ENCODE measurements at regions not wholly inside any gene's neighbourhood (a gene's known extent, or its start where the extent isn't known, plus 50 kb on each side); places are given as distances from the start of the nearest gene placed in this dataset.

DNA sequence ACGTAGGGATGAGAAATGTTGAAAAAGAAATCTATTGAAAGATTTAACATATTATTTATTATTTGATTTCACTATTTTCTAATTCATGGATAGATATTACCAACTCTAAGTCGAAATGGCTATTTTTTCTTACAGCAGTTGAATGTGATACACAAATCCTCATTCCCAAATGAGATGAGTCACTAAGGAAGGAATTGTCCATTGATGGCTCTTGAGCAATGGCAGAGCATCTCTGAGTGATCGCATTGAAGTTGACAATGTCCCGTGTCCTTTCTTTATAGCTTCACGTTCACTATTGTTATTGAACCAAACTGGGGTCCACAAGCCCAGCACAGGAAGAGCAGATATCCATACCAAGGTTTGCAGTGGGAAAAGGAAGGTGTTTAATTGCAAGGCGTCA, 648.3 kb upstream of the SPRY2 start:
- Histone ChIP-seq H3K4me3 (replicated peaks; ENCODE audit: insufficient read depth, low read length) (no peak overlapping the region), H3K27ac (replicated peaks) (no peak overlapping the region), H3K27me3 (ENCODE audit: insufficient read depth, poor library complexity, severe bottlenecking) (no peaks in the 10 kb centered on the region)
- no peak for TF ChIP-seq SPI1 (IDR thresholded peaks at IDR 0.05; ENCODE audit: borderline replicate concordance, low read depth)
- TF ChIP-seq POLR2AphosphoS5 (IDR thresholded peaks at IDR 0.05; ENCODE audit: low read depth) = no peak
- TF ChIP-seq, protein P1, sequence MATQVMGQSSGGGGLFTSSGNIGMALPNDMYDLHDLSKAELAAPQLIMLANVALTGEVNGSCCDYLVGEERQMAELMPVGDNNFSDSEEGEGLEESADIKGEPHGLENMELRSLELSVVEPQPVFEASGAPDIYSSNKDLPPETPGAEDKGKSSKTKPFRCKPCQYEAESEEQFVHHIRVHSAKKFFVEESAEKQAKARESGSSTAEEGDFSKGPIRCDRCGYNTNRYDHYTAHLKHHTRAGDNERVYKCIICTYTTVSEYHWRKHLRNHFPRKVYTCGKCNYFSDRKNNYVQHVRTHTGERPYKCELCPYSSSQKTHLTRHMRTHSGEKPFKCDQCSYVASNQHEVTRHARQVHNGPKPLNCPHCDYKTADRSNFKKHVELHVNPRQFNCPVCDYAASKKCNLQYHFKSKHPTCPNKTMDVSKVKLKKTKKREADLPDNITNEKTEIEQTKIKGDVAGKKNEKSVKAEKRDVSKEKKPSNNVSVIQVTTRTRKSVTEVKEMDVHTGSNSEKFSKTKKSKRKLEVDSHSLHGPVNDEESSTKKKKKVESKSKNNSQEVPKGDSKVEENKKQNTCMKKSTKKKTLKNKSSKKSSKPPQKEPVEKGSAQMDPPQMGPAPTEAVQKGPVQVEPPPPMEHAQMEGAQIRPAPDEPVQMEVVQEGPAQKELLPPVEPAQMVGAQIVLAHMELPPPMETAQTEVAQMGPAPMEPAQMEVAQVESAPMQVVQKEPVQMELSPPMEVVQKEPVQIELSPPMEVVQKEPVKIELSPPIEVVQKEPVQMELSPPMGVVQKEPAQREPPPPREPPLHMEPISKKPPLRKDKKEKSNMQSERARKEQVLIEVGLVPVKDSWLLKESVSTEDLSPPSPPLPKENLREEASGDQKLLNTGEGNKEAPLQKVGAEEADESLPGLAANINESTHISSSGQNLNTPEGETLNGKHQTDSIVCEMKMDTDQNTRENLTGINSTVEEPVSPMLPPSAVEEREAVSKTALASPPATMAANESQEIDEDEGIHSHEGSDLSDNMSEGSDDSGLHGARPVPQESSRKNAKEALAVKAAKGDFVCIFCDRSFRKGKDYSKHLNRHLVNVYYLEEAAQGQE (IDR thresholded peaks at IDR 0.05; ENCODE audit: insufficient replicate concordance, low read depth) = no peak
- TF ChIP-seq, protein P2, sequence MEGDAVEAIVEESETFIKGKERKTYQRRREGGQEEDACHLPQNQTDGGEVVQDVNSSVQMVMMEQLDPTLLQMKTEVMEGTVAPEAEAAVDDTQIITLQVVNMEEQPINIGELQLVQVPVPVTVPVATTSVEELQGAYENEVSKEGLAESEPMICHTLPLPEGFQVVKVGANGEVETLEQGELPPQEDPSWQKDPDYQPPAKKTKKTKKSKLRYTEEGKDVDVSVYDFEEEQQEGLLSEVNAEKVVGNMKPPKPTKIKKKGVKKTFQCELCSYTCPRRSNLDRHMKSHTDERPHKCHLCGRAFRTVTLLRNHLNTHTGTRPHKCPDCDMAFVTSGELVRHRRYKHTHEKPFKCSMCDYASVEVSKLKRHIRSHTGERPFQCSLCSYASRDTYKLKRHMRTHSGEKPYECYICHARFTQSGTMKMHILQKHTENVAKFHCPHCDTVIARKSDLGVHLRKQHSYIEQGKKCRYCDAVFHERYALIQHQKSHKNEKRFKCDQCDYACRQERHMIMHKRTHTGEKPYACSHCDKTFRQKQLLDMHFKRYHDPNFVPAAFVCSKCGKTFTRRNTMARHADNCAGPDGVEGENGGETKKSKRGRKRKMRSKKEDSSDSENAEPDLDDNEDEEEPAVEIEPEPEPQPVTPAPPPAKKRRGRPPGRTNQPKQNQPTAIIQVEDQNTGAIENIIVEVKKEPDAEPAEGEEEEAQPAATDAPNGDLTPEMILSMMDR (IDR thresholded peaks at IDR 0.05; ENCODE audit: insufficient read depth, low read length) = no peak
- no peak for TF ChIP-seq GABPA (IDR thresholded peaks at IDR 0.05; ENCODE audit: low read depth)
- no peak for DNase-seq (ENCODE audit: low read depth in 1 of 2, low spot score in 1 of 2)

DNA sequence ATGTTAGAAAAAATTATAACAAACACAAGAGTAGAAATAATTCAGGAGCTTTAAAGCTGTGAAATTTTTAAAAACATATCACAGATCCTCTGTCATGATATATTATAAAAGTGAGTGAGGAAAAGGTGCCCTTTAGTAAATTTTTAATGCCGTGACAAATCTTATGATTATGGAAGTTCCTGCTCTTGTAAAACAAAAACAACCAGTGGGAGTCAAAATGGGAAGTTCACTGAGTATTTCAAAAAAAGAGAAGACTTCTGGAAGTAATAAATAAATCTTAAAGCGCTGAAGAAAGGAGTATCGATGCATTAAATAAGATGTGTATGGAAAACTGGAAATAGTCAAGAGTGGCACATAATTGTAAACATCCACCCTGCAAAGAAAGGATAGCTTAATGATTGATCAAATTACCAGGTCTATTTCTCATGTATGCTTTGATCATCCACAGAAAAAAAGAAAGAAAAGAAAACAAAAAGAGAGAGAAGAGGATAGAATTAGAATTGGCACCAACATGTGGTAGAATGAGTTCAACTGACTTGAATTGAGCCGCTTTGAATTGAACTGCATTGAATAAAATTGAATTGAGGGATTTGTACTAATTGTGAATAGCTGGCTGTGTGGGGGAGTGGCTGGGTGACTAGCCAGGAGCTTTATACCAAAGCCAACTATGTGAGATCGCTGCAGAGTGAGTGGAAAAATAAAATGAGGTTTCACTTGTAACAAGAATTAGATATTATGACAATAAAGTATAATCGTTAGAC, 647.6 kb upstream of the SPRY2 start:
- H3K27me3 ChIP-seq (ENCODE audit: insufficient read depth, poor library complexity, severe bottlenecking) = no peaks in the 10 kb centered on the region
- DNase-seq (ENCODE audit: low read depth in 1 of 2, low spot score in 1 of 2) = no peak
- no peak overlapping the region for H3K27ac ChIP-seq (replicated peaks)
- TF ChIP-seq POLR2AphosphoS5 (IDR thresholded peaks at IDR 0.05; ENCODE audit: low read depth) = no peak
- TF ChIP-seq GABPA (IDR thresholded peaks at IDR 0.05; ENCODE audit: low read depth) = no peak
- TF ChIP-seq, protein P2 (IDR thresholded peaks at IDR 0.05; ENCODE audit: insufficient read depth, low read length) = no peak
- H3K4me3 ChIP-seq (replicated peaks; ENCODE audit: insufficient read depth, low read length) = no peak overlapping the region

DNA sequence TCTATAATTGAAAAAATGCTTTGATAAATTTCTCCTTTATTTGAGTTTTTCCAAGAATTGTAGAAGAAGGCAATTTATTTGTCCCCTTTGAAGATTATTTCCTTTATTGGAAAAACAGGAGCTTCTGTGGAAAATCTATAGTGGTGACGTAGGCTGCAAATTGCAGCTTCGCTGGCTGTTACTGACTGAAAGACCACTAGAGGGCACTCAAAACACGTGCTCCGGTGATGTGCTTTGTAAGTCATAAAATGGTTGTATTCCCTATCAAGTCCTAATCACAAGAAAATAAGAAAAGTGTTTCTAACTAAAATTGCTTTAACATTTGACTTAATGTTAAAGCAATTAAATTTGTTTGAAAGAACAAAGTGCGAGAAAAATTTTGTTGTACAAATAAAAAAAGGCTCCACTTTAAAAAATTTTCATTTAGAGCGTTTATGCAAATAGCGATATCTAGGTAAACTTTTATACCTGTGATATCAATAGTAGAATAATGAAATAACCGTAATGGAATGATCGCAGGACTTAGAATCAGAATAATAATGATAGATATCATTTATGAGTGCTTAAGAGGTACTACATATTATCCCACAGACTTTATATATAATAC, 638.2 kb upstream of the SPRY2 start:
- H3K4me3 ChIP-seq (replicated peaks; ENCODE audit: insufficient read depth, low read length) = no peak overlapping the region

DNA sequence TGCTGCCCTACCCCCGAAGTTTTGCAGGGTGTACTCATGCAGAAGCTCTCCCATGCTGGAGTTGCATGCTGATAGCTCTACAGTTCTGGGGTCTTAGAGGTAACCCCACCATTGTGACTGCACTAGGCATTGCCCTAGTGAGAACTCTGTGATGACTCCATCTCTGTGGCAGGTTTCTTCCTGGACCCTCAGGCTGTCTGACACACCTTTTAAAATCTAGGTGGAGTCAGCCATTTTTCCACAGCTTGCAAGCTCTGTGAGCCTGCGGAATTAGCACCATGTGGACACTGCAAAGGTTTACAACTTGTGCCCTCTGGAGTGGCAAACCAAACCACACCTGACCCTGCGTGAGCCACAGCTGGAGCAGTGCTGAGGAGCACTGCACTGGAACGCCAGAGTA, 636.2 kb upstream of the SPRY2 start:
- Histone ChIP-seq H3K4me3 (replicated peaks; ENCODE audit: insufficient read depth, low read length) (no peak overlapping the region), H3K27ac (replicated peaks) (no peak overlapping the region), H3K27me3 (ENCODE audit: insufficient read depth, poor library complexity, severe bottlenecking) (no peaks in the 10 kb centered on the region)
- TF ChIP-seq, protein P1 (IDR thresholded peaks at IDR 0.05; ENCODE audit: insufficient replicate concordance, low read depth) = no peak
- TF ChIP-seq POLR2AphosphoS5 (IDR thresholded peaks at IDR 0.05; ENCODE audit: low read depth) = no peak
- TF ChIP-seq, protein P2 (IDR thresholded peaks at IDR 0.05; ENCODE audit: insufficient read depth, low read length) = no peak
- no peak for TF ChIP-seq SPI1 (IDR thresholded peaks at IDR 0.05; ENCODE audit: borderline replicate concordance, low read depth)
- no peak for TF ChIP-seq GABPA (IDR thresholded peaks at IDR 0.05; ENCODE audit: low read depth)
- DNase-seq (ENCODE audit: low read depth in 1 of 2, low spot score in 1 of 2) = no peak

More for the DNA sequence above, 638.2 kb upstream of the SPRY2 start:
- peak; percentile 38 to 75 for DNase-seq (ENCODE audit: low read depth in 1 of 2, low spot score in 1 of 2)
- Histone ChIP-seq H3K27me3 (ENCODE audit: insufficient read depth, poor library complexity, severe bottlenecking) (no peaks in the 10 kb centered on the region), H3K27ac (replicated peaks) (no peak overlapping the region)
- TF ChIP-seq SPI1 (IDR thresholded peaks at IDR 0.05; ENCODE audit: borderline replicate concordance, low read depth) = no peak
- TF ChIP-seq, protein P2 (IDR thresholded peaks at IDR 0.05; ENCODE audit: insufficient read depth, low read length) = peak; percentile 47

All from HL-60 (cell line).